ENCODE measurements at regions not wholly inside any gene's neighbourhood (a gene's known extent, or its start where the extent isn't known, plus 50 kb on each side); places are given as distances from the start of the nearest gene placed in this dataset.

DNA sequence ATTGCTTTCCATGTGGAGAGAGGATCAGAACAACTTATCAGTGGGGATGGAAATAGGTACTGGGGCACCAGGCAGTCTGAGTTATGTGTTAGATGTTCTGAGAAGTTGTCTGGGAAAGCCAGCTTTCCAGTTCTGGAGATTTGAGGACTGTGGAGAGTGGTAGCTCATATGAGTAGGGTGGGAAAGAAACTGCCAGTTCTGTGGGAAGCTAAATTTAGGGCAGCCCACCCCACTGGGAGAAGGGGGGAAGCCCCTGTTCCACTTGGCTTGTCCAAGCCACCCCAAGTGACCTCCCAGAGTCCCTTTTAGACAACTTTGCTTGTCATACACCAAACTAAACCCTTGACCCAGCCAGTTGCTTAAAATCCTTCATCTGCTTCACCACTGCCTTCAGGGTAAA is 189.5 kb downstream of the REEP3 start:
- DNase-seq = no peak

DNA sequence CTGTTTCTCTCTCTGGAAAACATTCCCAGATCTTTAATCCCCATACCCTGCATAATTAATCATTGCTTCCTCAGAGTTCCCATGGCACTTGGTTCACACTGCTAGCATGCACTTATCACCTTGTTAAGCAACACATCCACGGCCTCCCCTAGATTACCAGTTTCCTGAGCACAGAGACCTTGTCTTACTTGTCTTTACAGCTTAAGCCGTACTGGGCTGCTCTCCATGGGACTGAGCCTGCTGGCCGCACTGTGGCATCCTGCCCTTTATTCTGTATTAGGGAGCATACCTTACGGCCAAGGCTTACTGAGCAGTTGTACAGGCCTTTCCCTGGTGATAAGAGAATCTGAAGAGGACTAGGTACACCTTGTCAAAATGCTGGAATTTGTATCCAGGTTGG is 190.2 kb downstream of the REEP3 start:
- peak; percentile 30 for DNase-seq

DNA sequence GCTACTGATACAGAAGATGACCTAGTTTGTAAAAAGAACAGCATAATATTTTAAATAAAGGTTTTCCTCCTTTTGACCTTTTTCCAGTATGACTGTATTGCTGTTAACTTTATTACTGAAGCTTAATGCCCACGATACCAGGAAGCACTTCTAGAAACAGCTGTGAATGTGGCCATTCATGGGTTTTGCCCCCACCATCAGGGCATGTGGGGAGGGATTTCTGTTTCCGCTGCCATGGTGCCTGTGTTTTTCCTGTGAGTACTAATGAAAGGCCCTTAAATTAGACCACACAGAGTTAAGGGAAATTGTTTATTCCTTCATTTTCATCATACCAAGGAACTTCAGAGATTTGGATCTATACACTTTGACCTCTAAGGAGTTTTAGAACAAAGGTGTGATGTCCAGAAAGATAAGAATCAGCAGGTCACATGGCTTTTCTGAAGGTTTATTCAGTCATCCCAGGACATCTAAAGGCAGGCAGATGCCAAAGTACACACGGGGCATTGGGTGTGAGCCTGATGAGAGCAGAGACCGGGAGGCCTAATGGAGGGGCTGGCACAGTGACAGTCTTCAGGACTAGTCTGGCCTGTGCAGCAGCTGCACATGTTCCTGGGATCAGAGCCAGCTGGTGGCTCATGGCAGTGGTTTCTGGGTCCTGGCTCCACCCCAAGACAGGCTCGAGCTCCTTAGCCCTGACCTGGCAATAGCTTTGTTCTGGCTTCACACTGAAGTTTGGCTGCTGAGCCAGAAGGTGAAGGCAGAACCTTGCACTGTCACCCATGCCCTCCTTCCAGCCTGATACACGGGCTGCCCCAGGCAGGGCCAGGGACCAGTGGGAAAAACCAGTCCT is 190.9 kb downstream of the REEP3 start:
- peak; percentile 96 for DNase-seq

DNA sequence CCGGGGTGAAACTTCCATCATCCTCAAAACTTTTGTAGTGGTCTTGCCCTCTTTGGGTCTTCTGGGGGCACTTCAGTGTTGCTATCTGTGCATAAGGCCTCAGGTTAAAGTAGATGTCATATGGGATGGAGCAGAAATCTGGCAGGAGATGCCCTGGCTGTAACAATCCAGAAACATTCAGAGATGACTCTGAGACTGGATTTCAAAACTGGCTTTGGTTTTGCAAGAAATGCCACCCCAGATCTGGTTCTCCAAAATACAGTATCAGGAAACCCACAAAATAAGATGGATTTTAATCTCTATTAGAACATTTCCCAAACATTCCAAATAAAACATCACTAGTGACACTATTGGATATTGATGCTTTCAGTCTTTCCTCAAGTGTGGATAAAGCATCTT is 191.5 kb downstream of the REEP3 start:
- no peak for DNase-seq

DNA sequence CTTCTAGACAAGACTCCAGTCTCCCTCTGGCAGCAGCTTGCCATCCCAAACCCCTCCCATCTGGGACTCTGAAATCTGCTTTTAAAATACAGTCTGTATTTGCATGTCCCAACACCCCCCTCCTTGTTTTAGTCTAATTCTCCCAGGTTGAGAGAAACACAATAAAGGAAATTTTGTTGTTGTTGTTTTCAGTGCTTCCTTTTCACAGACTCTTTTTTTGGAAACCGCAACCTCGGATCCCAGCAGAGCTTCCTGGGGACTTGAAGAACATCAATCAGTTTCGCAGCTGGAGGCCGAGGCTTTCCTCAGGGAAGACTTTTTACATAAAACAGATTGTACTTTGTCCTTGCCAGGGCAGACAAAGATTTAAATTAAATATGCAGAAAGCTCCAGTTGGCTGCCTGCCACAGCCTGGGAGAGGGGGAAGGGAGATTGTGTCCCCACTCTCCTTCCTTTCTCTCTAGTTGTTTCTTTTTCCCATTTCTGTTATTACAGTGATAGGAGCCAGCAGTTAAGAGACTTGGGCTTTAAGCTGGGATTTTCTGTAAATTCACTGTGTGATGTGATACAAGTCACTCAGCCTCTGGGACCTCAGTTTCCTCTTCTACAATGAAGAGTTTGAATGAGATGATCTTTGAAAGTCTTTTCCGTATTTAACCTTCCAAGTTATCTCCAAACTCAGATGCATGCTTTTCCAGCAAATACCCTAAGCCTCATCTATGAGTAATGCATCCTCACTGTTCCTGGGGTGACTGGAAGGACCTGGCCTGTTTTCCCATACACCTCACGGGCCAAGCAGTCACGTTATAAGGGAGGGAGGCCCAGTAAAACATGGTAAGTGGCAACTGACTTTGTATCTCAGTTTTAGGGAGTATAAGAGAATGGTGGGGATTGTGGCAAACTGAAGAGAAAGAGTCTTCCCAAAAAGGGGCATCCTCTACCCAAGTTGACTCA is 192.3 kb downstream of the REEP3 start:
- DNase-seq = peak; percentile 91

DNA sequence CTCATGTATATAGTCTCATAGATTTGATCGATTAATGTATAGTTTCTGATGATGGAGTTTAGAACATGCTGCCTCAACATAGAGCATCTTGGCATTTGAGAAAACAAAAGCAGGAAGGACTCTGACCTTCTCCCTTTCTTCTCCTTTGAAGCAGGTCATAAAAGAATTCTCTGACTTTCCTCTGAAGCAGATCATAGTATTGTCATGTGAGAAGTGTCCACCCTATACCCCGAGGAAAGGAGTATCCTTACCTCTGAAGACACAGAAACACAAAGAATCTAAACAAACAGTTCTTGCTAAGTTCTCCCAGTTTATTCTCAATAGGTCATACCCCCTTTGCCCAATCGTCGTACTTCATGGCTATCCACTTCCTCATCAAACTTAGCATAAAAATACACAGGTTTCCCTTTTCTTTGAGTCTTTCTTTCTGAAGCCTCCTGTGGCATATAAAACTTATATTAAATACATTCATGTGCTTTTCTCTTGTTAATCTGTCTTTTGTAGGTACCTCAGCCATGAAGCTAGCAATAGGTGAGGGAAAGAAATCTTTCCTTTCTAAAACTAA is 194.9 kb downstream of the REEP3 start:
- DNase-seq = no peak

DNA sequence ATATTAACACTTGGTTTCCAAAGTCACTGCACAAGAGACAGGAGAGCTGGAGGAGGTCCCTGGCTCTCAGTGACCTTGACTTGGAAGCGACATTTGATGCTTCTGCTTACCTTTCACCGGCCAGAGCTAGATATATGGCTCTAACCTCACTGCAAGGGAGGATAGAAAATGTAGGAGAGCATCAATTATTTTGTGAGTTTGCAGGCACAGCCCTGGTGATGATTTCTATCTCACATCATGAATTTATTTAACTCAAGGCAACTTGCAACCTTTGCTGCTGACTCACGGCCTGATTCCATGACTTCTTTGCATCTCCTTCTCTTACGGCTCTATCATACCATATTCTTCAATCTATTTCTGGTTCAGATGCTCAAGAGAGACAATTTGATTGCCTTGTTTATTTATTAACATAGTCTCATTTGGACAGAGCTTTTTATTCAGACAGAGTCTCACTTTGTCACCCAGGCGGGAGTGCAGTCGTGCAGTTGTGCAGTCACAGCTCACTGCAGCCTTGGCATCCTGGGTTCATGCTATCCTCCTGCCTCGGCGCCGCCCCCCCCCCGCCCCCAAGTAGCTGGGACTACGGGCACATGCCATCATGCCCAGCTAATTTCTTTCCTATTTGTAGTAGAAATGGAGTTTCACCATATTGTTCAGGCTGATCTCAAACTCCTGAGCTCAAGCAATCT is 196.0 kb downstream of the REEP3 start:
- peak; percentile 61 for DNase-seq

DNA sequence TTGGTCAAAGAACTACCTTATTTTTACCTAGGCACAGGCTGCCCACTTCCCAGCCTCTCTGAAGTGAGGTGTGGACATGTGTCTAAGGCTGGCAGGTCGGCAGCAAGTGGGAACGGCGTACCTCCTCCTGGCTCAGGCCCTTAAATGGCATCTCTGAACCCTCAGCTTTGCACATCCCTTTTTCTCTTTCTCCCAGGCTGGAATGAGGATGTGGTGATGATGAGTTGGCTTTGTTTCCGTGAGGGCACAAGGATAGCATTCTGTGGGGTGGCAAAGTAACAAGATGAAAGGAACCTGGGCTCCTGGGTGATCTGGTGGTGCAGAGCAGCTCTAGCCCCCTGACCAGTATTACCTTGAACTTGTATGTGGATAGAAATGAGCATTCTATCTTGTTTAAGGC is 196.8 kb downstream of the REEP3 start:
- DNase-seq = peak; percentile 26

DNA sequence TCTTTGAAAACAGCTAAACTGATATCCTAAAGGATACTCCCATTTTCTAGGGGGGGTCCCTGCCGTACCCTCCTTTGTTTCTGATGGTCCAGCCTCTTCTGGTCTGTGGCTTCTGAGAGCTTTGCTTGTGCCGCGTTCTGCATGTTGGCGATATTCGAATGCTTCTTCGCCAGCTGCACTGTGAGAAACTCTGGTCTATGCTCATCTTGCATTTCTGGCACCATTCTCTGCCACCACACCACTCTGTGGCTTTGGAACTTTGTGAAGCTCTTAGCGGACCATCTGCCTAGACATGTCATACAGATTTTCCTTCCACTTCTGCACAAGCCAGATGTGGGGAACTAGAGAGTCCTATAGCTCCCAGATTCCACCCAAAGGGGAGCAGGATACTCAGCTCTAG is 197.2 kb downstream of the REEP3 start:
- no peak for DNase-seq

DNA sequence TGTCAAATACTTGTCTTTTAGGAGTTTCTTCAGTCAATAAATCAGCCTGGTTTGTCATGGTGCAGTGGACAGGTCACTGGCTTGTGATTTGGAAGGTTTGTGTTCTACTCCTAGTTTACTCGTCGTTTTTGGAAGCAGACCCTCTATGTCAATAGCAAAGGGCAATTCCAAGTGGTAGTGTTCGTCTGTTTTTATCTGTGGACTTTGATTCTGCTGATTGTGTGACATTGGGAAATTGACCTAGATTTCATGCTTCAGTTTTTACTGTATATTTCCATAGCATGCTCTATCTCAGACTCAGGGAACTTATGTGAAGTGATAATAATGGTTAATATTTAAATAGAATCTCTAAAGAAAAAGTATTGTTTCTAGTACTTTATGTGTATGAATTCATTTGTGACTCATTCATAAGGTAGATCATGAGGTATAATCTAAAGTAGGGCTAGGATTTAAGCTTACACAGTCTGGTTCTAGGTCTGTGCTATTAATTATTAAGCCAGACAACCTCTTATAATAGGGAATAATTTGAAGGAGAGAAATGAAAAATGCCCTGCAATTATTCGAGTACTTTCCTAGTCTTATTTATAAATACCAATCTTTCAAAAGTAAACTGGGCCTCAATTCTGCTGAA is 198.1 kb downstream of the REEP3 start:
- DNase-seq = no peak

DNA sequence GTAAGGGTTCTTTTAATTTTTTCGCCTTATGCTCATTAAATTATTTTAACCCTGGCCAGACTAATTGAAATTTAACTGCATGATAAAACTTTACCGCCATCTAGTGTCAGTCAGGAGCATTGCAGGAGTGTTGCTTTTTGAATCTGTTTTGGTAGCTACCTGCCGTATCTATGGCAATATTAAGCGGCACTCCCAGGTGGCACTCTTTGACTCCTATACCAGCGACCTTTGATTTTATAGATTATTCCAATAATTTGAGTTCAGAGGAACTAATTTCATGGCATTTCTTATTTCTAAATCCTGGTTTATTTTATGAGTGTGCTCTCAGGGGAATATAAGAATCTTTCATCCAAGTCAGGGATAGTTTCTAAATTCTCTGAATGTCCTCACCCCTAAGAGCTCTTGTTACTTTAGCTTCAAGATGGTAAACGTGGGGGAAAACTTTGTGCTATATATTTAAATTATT is 198.9 kb downstream of the REEP3 start:
- DNase-seq = peak; percentile 43

DNA sequence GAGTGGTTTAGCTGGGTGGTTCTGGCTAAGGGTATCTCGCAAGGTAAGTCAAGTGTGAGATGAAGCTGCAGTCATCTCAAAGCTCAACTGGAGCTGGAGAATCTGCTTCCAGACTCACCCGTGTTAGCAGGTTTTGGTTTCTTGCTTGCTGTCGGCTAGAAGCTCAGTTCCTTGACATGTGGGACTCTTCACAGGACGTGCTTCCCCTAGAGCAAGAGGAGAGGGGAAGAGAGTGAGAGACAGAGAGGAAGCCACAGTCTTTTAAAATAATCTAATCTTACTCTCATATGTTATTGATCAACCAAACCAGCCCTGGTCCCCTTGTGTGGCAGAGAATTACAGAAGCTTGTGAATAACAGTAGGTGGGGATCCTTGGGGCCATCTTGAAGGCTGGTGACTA is 199.5 kb downstream of the REEP3 start:
- DNase-seq = no peak

DNA sequence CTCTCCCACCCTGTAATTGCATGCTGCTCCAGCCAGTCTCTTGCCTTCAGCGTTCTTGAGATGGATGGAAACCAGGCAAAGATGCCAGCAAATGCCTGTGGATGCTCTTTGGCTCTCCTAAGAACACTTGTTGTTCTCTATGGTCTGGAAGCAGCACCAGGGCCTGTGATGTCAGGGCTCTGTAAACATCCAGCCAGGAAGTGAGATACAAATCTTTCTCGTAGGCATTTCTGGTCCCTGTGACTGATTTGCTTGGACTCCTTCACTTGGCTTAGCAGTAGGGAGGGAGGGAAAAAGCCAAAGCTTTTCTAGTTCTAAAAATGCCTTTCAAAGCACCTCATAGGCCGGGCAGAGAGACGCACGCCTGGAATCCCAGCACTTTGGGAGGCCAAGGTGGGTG is 201.3 kb downstream of the REEP3 start:
- peak; percentile 35 for DNase-seq

DNA sequence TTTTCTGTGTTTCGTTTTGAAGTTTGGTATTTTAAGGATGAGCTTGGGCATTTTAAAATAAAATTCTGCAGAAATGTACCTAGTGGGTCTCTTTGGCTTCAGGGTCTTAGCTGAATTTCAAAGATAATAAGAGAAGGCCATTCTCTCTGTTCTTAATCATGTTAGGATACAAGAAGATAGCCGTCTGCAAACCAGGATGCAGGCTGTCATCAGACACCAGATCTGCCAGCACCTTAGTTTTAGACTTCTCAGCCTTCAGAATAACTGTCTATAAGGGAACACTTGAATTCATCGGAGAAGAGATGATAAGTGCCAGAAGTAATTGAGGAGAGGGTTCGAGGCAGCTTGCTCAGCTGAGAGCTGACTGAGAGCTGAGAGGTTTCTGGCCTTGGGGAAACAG is 202.1 kb downstream of the REEP3 start:
- DNase-seq = no peak

DNA sequence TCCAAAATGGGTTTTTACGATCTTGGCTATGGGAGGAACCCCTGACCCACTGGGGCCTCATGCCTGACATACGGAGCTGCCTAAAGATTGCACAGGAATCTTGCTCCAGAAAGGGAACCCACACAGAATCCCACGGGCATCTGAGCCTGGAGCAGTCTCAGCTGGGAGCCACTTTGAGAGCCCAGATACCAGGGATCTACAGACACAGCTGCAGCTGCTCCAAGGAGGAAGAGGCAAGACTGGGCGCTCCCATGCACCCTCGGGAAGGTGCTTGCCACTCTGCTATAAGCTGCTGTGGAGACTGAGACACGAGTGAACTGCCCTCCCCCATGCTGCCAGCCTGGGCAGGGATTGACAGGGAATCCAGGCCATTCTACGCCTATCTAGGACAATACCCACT is 202.5 kb downstream of the REEP3 start:
- no peak for DNase-seq

DNA sequence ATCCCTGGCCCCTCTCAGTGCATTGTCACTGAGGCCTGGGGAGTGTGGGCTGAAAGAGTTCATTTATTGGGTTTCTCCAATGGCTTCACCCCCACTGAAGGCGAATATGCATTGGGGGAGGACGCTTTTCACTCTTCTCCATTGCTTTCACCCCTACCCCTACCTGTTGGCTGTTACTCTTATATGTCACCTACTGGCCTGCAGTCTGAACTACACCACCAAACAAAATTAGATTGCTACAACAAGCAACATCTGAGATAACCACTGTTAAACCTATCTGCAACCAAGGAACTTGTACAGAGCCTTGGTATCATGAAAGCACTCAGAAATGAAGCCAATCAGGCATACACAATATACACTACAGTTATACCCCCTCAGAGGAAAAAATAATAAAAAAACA is 203.7 kb downstream of the REEP3 start:
- no peak for DNase-seq

DNA sequence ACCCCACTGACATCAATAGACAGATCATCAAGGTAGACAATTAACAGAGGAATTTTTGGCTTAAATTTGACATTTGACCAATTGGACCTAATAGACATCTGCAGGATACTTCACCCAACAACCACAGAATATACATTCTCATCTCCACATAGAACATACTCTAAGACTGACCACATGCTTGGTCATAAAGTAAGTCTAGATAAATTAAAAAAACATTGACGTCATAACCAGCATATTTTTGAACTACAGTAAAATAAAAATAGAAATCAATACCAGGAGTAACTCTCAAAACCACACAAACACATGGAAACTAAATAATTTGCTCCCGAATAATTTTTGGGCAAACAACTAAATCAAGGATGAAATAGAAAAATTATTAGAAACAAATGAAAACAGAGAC is 205.7 kb downstream of the REEP3 start:
- DNase-seq = no peak

DNA sequence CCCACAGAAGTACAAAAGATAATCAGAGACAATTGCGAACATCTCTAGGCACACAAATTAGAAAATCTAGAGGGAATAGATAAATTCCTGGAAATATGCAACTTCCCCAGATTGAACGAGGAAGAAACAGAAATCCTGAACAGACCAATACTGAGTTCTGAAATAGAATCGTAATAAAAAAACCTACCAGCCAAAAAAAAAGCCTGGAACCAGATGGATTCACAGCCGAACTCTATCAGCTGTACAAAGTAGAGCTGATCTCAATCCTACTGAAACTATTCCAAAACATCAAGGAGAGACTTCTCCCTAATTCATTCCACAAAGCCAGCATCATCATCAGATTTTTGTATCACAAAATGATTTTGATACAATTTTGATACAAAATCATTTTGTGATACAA is 206.4 kb downstream of the REEP3 start:
- no peak for DNase-seq

DNA sequence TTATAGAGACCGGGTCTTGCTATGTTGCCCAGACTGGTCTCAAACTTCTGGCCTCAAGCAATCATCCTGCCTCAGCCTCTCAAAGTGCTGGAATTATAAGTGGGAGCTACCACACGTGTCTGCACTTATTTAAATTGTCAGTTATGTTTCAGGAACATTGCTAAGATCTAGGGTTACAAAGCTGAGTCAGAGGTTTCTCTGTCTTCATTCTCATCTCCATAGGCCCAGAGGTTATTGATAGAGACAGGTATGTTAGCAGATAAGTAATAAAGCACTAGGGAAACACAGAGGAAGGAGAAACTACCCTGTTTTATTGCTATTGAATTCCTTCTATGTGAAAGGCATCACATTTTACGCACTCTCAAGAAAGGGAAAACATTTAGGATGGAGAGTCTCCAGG is 214.1 kb downstream of the REEP3 start:
- DNase-seq = no peak

DNA sequence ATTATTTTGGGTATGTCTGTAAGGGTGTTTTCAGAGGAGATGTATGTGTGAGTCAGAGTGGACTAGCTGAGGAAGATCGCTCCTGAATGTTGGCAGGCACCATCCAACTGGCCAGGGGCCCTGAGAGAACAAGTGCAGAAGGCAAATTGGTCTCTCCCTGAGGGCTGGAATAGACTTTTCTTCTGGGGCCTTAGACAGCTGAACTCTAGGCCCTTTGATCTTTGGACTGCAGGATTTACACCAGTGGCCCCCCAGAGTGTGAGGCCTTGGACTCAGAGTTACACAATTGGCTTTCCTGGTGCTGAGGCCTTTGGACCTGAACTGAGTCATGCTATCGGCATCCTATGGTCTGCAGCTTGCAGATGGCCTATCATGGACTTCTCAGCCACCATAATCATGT is 217.2 kb downstream of the REEP3 start:
- DNase-seq = peak; percentile 69

DNA sequence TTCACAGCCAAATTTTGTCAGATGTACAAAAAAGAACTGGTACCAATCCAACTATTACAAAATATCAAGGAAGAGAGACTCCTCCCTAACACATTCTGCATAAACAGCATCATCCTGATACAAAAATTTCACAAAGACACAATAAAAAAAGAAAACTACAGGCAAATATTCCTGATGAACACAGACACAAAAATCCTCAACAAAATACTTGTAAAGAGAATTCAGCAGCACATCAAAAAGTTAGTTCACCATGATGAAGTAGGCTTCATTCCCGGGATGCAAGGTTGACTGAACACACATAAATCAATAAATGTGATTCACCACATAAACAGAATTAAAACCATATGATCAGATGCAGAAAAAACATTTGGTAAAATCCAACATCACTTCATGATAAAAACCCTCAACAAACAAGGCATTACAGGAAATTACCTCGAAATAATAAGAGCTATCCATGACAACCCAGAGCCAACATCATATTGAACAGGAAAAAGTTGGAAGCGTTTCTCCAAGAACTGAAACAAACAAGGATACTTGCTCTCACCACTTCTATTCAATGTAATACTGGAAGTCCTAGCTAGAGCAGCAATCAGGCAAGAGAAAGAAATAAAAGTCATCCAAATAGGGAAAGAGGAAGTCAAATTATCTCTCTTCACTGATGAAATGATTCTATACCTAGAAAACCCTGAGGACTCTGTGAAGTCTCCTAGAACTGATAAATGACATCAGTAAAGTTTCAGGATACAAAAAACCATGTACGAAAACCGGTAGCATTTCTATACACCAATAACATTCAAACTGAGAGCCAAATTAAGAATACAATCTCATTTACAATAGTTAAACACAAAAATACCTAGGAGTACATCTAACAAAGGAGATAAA is 223.1 kb downstream of the REEP3 start:
- peak; percentile 95 for DNase-seq
